Left hindlimb (tissue), 1 donor: ENCODE measurements at regions not wholly inside any gene's neighbourhood (a gene's known extent, or its start where the extent isn't known, plus 50 kb on each side); places are given as distances from the start of the nearest gene placed in this dataset.
"Not testable (repeated sequence)": the region's sequence is repeated elsewhere in the genome, so short reads cannot be mapped to it uniquely, and the experiment has no call there.

Experiments used
- DNase-seq: peaks from one replicate; pipeline ENCODE4 v3.0.0-alpha.2; 2018

DNA sequence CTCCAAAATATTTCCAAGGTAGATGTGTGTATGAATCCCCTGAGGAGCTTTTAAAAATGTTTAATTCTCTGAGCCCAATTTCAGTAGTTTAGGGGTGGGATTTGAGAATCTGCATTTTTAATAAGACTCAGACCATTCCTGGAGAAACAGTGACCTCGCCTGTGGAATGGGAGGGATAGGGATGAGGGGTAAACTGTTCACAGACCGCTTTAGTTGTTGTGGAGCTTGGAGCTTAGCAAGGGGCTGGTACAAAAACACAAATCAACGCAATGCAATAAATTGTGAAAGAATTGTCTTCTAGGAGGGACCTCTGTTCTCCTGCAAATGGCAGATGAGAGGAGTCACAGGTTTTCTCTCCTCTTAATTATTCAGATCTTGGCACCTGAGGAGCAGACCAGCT lies 239.3 kb upstream of the SULF2 start:
- DNase-seq: no peak

DNA sequence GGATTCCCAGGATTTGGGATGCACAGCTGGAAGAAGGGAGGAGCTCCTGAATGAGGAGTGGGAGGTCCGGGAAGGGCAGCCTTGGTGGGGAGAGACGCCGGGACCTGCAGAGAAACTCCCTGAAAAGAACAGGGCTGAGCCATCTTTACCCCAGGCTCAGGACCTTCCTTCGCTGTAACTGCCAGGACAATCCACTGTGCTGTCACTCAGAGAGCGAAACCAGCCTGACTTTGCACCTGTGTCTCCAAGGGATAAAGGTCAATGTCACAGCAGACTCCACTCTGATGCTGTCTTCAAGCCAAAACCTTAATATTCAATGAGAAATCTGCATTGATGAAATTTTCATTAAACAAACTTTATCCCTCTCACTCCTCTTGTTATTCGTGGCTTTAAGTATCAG lies 235.4 kb upstream of the SULF2 start:
- not testable (repeated sequence) for DNase-seq

DNA sequence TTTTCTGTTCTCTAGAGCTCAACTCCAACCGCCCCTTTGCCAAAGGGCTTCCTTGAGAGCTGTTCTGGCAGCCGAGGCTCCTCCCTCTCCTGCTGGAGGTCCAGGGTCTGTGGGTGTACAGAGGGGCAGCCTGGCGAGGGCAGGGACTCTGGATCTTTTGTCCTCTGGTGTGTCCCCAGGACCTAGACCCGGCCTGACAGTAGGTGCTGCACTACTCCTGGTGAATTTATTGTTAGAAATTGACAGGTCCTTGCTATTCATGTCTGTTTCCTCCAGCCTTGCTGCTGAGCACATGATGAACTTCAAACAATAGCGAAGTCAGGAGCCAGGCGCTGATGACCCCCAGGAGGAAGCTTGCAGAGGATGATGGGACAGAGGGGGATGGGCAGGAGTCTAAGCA lies 234.7 kb upstream of the SULF2 start:
- no peak for DNase-seq

DNA sequence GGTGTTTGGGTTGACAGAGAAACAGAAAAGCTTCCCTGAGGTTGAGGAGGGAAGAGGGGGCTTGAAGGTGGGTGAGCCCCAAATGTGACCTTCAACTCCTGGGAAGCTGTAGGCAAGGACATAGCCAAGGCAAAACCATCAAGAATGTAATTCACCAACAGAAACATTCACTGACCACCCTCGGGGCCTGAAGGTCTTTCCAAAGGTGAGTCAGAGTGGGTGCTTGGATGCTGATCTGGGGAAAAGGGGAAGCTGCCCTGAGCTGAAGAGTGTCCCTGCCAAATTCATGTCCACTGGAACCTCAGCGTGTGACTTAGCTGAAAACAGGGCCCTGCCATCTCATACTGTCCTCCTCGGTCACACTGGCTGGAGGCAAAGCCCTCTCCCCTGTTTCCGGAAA lies 234.2 kb upstream of the SULF2 start:
- no peak for DNase-seq

DNA sequence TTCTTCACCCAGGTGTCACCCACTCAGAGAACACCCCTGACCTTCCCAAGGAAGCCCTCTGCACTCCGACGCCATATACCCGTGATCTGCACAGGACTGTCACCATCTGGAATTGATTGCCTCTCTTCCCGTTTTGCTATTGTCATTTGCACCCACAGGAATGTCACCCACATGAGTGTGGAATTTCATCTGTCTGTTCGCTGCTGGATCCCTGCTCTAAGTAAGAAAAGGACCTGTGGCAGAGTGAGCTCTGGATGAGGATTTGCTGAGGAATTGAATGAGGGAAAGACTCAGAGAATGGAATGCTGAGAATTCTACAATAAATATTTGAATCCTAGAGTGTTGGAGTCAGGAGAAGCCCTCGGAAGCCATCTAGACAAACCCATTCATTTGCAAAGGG lies 233.6 kb upstream of the SULF2 start:
- not testable (repeated sequence) for DNase-seq

DNA sequence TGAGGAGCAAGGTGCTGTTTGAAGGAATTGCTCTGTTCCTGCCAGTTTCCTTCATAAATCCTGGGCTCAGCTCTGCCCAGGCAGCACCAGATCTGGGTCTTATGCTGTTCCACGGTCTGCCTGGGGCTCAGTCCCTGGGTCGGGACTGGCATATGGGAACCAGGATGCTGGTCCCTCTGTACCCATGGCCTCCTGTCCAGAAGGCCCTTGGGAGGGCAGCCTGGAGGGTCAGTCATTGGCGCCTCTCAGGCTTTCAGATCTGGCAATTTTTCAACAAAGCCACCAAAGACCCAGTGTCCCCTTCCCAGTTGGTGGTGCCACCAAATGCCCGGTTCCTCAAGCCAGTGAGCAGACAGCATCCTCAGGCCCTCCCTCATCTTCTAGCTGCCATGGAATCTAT lies 232.7 kb upstream of the SULF2 start:
- DNase-seq: no peak

DNA sequence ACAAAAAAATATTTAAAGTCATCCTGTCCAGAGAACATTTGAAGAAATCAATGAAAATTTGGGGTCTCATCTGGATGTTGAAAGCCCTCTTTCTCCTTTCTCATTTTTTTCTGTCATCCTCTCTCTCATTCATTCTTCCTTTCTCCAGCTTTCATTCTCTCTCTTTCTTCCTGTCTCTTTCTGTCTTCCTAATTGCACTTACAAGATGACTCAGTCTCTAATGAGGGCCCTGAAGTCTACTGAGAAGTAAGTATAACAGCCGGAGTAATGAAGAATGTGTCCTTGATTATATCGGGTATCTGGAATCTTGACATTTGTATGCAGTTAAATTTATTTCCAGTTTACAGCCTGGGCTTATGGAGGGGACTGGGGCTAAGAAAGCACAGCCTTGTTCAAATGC lies 232.2 kb upstream of the SULF2 start:
- DNase-seq: no peak

DNA sequence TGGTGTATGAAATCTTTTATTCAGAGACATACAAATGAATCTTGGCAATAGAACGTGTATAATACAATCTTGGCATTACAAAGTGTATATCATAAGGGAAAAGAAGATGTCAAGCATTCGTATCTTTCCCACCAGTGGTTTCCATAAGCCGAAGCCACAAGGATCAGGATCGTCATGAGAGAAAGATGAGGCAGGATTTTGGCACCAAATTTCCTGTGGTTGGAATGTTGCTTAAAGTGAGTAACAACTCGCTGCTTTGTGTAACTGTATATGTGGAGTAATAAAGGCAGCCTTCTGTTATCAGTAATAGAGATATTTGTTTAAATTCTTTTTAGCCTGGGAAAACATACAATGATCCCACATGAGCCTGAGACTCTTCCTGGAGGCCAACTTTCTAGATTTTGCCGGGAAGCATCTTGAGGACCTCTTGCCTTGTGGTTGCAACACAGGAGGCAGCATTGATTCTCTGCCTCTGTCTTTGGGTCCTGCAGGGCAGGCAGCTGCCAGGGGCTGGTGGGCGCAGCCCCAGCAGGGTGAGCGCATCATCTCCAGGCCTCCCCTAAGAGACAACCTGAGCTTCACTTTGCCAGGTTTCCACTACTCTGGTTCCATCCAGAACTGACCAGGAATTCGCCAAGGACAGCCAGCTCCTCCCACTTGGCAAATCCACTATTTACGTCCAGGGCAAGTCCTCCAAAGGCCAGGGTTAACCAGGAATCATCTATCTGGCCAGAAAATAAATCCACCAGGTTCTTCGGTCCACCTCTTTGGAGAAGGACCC lies 230.9 kb upstream of the SULF2 start:
- DNase-seq: no peak

DNA sequence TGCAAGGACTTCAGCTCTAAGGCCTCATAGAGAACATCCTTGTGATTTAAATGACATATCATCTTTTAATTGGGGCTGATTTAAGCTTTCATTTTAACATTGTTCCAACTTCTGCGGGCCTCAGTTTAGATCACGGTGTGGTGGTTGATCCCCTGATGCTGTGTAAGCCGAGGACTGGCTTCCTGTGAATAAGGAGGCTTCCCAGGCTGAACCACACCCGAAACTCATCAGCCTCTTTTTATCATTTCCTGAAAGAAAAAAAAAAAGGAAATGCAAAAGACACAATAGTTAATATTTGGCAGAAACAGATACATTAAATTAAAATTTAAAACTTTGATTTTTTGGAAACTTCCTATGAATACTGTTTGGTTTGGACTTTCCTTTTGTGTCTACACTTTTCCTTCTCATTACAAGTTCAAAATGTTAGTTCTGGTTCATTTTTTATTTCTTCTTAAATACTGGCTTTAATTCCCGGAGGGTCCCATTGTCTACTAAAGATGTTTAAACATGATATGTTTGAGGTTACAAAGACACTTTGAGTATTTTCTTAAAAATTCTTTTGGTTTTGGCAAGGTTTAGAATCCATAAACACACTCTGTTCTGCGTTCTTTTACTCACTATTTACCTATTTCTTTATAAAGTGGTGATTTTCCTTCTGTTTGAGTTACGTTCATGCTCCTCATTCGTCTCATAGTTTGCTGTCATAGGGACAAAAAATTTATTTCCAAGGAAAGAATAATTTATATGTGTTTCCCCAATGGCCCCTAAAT lies 230.0 kb upstream of the SULF2 start:
- no peak for DNase-seq

DNA sequence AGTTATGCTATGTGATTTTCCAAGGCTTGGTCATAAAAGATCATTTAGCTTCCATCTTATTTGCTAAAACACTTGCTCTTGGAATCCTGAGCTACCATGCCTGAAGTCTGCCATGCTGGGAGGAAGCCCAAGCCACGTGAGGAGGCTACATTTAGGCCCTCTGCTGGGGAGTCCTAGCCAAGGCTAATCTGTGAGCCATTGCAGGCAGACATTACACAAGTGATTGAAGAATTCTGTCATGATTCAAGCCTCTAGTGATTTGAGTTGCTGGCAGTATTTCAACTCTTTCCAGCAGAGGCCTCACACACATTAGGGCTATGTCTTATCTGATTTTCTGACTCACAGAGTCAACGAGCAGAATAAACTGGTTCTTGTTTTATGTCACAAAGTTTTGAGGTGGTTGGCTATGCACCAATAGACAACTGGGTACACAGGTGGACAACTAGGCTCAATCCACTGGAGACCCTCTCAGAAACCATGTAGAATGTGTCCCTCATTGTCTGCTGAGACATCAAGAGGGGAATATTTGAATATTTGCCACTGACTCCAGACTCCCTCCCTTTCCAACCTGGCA lies 227.2 kb upstream of the SULF2 start:
- DNase-seq: no peak

DNA sequence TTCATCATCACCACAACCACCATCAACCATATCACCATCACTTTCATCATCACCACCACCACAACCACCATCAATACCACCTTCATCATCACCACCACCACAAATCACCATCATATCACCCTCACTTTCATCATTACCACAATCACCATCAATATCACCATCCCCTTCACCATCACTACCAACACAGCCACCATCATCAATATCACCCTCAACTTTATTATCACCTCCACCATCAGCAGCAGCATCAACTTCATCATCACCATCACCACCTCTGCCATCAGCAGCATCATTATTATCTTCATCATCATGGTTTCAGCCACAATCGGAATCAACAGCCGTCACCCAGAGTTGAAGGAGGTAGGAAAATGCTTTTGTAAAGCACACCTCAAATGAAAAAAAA lies 225.7 kb upstream of the SULF2 start:
- no peak for DNase-seq

DNA sequence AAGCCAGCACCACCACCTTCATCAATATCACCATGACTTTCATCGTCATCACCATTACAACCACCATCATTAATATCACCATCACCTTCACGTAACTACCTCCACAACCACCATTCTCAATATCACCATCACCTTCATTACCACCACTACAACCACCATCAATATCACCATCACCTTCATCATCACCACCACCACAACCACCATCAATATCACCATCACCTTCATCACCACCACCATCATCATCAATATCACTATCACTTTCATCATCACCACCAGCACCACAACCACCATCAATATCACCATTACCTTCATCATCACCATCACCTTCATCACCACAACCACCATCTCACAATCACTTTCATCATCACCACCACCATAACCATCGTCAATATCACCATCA lies 225.3 kb upstream of the SULF2 start:
- DNase-seq: no peak

DNA sequence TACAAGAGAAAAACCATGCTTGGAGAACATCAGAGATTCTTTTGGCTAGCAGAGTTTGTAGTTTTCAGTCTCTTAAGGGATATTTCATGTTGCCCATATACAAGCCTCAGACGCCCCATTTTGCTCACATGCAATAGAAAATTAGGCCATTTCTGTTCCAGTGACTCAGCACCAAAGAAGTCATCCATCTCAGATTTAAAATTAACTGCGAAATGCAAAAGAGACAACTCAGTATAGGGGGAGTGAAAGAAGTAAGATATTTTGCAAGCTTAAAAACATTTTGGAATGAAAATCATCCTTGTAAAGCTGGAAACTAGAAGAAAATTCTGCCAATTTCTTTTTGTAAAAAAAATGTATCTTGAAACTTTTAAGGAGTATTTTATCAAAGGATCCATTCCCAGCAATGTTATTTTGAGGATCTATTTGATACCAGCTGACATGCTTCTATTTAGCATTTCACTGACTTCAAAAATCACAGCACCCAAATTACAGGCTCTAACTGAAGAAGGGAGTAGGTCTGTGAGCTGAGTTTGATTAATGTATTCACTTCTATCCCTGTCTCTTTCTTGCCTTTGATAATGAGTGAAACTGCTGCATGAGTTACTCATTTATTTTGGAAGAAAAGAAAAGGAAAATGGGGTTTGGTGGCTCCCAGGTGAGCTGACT lies 223.7 kb upstream of the SULF2 start:
- DNase-seq: no peak

DNA sequence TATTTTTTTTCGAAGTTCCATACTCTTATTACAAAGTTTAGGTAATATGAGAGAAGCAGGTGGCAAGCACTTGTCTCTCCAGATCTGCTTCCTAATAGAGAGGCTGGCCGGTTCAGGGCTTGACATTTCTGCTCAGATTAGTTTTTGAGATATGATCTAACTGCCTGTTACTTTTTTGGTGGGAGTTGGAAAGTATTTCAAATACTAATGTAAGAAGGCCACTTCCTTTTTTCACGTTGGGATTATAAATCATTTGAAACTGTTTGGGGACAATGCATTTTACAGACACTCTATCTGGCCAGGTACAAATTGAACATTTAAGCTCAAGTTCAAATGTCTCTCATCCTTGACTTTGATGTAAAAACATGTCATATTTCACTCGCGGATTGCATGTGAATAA lies 222.1 kb upstream of the SULF2 start:
- no peak for DNase-seq

DNA sequence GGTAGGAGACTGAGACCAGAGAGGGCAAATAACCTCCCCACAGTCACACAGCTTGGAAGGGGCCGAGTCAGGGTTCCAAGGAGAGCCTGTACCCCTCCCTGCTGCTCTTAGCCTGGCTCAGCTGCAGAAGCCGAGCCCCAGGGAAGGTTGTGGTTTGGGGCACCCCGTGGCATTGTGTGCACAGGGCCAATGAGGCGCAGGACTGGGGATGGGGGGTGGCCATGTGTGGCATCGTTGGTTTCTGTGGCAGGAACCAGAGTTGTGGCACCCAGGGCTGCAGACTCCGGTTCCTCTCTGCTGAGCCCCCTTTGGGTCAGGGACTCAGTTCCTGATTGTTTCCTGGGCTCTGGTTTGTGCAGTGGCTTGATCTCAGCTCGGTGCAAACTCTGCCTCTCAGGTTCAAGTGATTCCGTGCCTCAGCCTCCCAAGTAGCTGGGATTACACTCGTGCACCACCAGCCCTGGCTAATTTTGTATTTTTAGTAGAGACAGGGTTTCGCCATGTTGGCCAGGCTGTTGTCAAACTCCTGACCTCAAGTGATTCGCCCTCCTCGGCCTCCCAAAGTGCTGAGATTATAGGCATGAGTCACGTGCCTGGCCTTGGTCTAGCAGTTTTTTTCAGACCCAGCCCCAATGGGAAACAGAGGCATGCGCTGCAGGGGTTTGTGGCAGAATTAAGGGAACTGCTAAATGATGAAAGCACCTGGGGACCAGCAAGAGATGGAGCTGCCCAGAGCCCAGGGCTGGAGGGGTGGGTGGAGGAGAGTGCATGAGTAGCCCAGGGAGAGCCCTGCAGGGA lies 221.0 kb upstream of the SULF2 start:
- no peak for DNase-seq

DNA sequence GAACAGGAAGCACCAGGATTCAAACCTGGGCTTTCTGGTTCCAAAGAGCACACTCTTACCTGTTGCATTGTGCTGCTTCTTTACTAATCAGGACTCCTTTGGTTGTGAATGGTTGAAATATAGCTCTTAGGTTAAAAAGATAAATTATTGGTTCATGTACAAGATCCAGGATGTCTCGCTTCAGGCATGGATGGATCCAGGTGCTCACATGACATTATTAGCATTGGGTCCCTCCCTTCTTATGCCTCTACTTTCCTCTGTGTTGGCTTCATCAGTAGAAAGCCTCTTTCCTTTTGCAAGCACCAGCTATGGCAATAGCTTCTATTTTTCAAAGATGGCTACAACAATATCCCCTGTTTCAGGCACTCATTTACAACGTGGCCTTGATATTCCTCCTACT lies 217.7 kb upstream of the SULF2 start:
- no peak for DNase-seq

DNA sequence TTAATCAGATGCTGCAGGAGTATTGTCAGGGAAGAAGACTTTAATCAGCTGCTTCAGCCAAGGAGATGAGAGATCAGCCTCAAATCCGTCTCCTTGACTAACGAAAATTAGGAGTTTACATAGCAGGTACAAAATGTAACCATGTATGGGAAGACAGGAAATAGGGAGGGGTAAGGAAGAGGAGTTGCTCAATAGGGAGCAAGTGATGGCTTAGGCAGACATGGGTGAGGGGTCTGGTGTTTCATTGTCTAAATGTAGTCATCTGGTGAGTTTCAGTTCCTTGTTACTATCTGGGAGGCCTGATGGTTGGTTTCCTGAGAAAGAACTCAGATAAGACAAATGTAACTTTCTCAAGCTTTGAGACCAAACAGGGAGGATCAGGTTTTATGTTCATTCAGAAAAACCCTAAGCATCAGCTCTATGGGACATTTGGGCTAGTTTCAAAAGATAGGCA lies 217.3 kb upstream of the SULF2 start:
- DNase-seq: no peak

DNA sequence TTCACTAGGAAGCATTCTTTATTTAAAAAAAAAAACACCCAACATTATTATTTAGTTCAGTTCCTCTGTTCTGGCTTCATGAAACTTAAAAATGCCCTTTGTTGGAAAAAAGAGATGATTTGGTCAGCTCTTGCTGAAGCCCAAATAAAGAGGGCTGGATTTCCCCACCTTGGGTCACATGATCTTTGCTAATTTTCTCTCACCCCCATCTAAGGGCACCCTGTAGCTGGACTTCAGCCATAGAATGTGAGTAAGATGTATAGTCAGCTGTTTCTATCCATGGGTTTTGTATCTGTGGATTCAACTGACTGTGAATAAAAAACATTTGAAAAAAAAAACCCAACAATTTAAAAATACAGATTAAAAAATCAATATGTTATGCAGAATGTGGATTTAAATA lies 213.9 kb upstream of the SULF2 start:
- DNase-seq: no peak

DNA sequence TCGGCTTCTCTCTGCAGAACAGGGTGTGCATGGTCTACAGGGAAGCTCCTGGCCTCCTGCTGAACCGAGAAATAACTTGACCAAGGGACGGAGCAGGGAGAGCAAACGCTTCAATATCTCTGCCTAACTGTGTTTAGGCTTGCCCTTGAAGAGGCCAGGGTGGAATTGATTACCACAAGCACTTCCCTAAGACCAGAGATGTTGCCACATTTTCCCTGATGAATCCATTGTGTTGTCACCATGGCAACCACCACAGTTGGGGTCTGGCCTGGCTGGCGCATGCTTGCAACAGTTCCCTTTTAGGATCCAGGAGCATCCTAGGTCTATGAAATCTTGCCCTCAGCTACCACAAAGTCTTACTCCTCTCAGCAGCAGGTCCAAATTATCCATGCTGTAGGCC lies 213.5 kb upstream of the SULF2 start:
- DNase-seq: no peak

DNA sequence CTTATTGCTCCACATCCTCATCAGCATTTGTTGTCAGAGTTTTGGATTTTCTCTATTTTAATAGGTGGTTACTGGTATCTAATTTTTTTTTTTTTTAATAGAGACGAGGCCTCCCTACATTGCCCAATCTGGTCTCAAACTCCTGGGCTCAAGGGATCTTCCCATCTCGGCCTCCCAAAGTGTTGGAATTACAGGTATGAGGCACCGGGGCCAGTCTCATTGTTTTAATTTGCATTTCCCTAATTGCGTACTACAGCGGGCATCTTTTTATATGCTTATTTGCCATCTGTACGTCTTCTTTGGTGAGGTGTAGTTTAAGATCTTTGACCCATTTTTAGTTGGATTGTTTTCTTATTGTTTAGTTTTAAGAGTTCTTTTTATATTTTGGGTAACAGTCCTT lies 210.4 kb upstream of the SULF2 start:
- no peak for DNase-seq

DNA sequence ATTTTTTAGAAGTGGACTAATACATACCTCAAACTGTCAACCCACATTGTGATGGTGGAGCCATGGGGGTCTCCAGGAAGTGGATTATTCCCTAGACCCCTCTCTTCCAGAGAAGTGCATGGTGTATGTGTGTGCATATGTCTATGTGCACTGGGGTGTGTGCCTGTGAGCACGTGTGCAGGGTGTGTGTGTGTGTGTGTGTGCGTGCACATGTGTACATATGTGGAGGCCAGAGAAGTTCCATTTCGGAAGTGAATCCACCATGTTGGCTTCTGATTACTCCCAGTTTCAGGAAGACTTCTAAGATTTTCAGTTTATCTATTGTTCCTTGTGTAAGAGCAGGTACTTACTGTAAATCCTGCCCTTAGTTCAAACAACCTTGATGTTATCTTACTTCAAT lies 208.5 kb upstream of the SULF2 start:
- no peak for DNase-seq

DNA sequence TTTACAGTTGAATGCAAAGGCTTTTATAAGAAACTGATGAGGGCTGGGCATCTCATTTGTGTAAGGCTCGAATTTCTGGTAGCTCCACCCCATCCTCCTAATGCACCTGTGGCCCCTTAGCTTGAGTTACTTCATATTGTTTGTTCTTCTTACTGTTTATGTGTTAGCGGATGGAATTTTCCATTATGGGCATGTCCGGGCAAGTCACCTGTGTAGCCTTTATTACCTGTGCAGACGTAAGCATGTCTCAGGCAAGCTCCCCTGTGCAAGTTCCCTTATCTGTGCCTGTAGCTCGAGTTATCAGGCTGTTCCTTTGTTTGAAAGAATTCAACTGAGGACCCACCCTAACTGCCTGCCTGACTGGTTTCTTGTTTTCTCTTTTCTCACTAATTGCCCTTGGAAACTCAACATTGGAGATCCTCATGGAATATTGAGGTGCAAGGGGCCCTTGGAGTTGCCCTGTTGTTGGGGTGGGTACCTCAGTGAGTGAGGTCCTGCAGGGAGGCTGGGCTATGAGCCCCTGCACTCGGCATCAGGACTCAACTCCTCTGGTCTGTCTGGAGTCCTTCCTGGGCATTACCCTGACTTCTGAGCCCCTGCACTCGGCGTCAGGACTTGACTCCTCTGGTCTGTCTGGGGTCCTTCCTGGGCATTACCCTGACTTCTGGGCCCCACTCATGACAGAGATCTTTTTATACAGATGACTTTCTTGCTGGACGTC lies 207.9 kb upstream of the SULF2 start:
- no peak for DNase-seq
